Activated CD4-positive, alpha-beta T cell treated with anti-CD3 and anti-CD28 coated beads, Interleukin-2, amount 10 ng/mL, durations not matched to agents 24 days and 14 days (primary cell): ENCODE measurements at regions not wholly inside any gene's neighbourhood (a gene's known extent, or its start where the extent isn't known, plus 50 kb on each side); places are given as distances from the start of the nearest gene placed in this dataset.

Experiments
- DNase-seq: peaks from one replicate; pipeline ENCODE4 v3.0.0; 2022
- H3K27ac Mint-ChIP-seq: one replicate; pipeline ENCODE4 v1.8.0; 2022; ENCODE audit warnings: mild to moderate bottlenecking, mixed read lengths
- H3K27me3 Mint-ChIP-seq: one replicate; pipeline ENCODE4 v1.8.0; 2022; ENCODE audit warnings: mixed read lengths
- H3K36me3 Mint-ChIP-seq: one replicate; pipeline ENCODE4 v1.8.0; 2022; ENCODE audit warnings: low read depth, mild to moderate bottlenecking, mixed read lengths
- H3K4me1 Mint-ChIP-seq: one replicate; pipeline ENCODE4 v1.8.0; 2021; ENCODE audit warnings: mixed read lengths
- H3K4me3 Mint-ChIP-seq: one replicate; pipeline ENCODE4 v1.8.0; 2022; ENCODE audit warnings: mild to moderate bottlenecking, moderate library complexity, mixed read lengths
- H3K9me3 Mint-ChIP-seq: one replicate; pipeline ENCODE4 v1.8.0; 2021; ENCODE audit warnings: mixed read lengths
- intact Hi-C: fragments of 100-400 bp; cut with micrococcal nuclease; formaldehyde crosslinking; loops from one replicate; pipeline ENCODE4 v1.15.1; 2023

- Mint-ChIP-seq H3K9me3 (peaks cover 16% of the 10 kb centered on the region), H3K27me3 (no peaks in the 10 kb centered on the region), H3K4me1 (no peaks in the 10 kb centered on the region), H3K27ac (no peak overlapping the region), H3K36me3 (peaks cover 25% of the 10 kb centered on the region), H3K4me3 (no peak overlapping the region)
- intact Hi-C loops: no loop called here
- no peak for DNase-seq
Measured at GRCh38 chr3:17793542-17794195, 51.2 kb upstream of the TBC1D5 start.
